GM18498 (cell line): ENCODE measurements at regions not wholly inside any gene's neighbourhood (a gene's known extent, or its start where the extent isn't known, plus 50 kb on each side); places are given as distances from the start of the nearest gene placed in this dataset.

Source experiments
- ATAC-seq: cut with Tn5 transposase; IDR thresholded peaks from one replicate; pipeline ENCODE4 v1.9.1; 2021; ENCODE audit warnings: mild to moderate bottlenecking, moderate library complexity; ENCODE audit not compliant: unreplicated experiment

DNA sequence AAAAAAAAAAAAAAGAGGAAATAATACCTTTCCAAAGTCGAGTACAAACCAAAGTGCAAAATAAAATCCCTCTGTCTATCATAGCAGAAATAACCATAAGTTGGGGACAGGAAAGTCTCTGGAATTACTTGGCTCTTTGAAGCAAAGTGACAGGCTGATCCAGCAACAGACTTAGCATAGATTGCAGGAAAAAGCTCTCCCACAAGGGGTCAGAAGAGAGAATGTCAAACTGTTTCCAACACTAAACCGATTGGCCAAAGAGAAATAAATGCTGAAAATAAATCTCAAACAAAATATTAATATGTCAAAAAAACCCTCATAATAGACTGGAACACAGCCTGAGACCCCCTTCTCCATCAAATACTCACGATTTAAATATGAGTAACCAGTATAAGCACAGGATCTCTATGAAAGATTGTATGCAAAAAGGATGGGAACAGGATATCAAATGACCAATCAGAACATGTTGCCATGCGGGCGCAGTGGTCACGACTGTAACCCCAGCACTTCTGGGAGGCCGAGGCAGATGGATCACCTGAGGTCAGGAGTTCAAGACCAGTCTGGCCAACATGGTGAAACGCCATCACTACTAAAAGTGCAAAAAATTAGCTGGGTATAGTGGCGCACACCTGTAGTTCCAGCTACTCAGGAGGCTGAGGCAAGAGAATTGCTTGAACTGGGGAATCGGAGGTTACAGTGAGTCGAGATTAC is 1000.7 kb upstream of the LRRN3 start:
- no peak for ATAC-seq

DNA sequence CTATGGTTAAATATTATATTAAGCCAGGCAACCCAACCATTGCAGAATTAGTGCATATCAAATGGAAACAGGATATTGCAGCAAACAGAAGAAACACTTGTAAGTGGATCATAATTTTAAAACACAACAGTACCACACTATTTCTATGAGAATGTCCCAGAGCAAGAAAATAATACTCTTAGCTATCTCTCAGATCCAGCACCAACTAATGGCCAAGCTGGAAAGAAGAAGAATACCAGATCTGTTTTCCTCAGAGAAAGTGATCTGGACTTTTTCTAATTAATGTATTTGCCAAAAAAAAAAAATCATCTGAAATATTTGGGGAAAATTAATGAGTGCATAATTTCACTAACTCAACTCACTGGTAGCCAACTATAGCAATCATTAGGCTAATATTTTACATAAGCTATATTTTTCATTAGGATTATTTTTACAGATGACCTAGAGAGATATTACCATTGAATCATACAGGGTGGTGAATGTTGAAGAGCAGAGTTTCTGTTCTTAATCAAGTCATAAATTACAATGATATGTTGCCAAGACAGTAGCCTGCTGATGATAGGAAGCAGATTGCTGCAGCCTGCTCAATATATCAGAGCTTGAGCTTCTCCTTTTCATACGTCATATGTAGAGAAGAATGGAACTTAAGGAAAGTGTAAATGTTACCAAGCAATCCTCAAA is 995.4 kb upstream of the LRRN3 start:
- ATAC-seq, result no peak

DNA sequence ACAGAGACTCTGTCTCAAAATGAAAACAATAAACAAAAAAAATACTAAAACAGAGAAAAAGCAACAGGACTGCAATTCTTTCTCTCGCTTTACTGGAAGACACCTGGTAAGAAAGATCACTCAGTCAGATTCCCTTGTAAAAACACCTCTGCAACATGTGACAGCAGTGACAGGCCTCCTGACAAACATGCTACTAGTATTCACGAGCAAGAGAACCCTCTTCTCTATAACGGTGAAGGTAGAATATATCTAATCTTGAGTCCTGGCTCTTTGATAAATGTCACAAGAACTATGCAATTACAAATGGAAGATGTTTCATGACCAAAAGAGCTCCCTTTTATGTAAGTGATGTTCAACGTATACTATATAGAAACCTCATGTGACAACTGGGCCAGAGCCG is 986.7 kb upstream of the LRRN3 start:
- ATAC-seq, result no peak

DNA sequence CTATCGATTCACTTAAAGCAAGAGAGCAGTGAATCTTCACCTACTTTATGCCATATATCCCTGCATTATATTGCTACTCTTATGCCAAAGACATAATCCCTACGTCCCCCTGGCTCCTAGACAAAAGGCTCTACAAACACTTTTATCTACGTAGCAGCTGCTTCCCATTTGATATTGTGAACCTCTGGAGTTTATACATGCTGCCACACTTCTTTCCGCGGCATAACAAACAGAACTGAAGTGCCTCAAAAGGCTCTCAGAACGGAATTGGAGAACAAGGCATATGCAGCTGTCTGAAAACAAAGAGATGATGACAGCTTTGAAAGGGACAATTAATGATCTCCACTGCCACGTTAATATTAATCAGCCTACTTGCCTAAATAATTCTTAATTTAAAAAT is 985.6 kb upstream of the LRRN3 start:
- ATAC-seq, result no peak

DNA sequence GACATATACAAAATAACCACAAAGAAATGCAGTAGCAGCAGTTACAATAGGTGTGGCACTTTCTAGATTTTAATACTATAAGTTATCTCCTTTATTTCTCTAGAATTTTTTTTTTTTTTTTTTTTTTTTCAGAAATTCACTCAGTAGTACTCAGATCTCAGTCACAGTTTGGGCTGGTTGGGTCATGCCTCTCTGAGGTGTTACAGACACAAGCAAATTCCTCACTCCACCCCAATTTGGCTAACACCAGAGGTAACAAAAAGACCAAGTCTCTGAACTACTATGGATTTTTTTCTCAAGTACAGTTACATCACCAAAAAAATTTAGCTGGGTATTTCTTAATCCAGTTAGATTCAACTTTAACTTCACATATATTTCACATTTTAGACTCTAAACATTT is 985.1 kb upstream of the LRRN3 start:
- no peak for ATAC-seq

DNA sequence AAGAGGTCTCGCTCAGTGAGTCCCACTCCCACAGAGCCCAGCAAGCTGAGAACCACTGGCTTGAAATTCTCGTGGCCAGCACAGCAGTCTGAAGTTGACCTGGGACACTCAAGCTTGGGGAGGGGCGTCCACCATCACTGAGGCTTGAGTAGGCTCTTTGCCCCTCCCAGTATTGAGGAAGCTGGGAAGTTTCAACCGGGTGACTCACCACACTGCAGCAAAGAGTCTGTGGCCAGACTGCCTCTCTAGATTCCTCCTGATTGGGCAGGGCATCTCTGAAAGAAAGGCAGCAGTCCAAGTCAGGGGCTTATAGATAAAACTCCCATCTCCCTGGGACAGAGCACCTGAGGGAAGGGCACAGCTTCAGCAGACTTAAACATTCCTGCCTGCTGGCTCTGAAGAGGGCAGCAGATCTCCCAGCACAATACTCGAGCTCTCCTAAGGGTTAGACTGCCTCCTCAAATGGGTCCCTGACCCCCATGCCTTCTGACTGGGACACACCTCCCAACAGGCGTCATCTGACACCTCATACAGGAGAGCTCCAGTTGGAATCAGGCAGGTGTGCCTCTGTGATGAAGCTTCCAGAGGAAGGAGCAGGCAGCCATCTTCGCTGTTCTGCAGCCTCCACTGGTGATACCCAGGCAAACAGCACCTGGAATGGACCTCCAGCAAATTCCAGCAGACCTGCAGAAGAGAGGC is 970.9 kb upstream of the LRRN3 start:
- no peak for ATAC-seq

DNA sequence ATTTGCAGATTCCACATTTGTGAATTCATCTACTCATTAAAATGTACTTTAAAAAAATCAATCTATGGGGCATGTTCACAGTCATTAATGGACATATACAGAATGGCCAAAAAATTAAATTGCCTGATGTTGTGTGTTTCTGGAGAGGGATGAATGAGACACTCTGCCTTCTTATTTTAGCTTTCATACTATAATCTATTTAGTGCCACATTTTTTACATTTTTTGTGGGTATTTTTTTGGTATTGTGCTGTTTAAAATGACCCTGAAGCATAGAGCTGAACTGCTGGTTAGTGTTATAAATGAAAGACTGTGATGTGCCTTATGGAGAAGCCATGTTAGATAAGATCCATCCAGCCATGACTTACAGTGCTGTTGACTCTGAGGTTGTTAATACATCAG is 961.8 kb upstream of the LRRN3 start:
- ATAC-seq, result no peak

DNA sequence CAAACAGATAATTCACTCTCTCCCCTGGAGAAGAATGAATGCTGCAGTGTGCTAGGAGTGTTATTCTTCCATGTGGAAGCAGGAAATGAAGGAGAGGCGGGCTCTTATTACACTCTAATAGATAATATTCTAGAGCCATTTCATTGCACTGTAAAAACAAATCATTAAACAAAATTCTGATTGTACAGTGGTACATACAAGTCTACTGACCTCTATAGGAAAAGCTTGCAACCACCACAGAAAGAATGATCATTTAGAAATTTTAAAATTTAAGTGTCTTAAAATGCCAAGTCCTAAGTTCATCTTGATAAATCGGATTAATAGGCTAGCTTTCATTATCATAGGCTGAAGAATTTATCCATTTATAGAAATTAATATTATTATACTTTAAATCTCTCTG is 960.3 kb upstream of the LRRN3 start:
- no peak for ATAC-seq

DNA sequence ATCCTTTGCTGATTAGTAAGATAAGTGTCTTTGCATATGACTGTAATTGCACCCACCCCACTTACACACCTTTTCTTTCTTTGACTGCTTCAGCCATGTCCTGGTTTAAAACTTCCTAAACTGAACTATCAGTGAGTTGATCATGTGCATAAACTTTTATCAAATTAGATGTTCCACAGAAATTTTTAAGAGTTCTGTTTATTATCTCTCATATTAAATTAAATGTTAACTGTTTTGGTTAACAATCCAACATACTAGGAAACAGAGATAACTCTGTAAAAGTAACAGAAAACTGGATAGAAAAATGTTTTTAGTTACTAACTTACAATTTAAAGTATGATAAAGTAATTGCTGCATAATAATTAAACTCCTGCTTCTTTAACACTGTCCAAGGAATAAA is 959.6 kb upstream of the LRRN3 start:
- no peak for ATAC-seq

DNA sequence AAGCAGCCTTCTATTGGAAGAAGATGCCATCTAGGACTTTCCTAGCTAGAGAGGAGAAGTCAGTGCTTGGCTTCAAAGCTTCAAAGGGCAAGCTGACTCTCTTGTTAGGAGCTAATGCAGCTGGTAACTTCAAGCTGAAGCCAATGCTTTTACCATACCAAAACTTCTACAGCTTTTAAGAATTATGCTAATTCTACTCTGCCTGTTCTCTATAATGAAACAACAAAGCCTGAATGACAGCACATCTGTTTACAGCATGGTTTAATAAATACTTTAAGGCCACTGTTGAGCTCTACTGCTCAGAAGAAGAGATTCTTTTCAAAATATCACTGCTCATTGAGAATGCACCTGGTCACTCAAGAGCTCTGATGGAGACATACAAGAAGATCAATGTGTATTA is 951.9 kb upstream of the LRRN3 start:
- no peak for ATAC-seq

DNA sequence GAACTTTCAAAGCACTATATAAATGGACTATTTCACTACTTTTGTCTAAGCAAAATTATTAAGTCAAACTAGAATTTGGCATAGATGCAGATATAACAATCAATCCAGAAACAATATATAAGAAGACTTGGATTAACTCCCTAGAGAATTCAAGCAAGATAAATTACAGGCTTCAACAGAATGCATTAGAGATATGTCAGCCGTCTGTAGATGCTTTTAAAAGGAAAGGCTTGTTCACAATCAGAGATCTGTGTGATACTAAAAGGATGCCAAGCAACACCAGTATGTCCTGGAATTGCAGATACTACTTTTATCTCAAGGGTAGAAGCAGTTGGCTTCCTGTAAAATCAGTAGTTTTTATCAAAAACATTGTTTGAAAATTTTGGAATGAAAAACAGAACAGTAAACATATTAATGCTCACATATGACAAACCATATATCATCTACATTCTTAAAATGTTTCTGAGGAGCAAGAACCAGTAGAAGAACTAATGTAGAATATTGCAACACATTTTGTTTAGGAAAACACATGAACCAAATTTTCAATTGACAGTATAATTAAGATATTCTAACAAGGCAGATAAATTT is 947.9 kb upstream of the LRRN3 start:
- ATAC-seq, result no peak

DNA sequence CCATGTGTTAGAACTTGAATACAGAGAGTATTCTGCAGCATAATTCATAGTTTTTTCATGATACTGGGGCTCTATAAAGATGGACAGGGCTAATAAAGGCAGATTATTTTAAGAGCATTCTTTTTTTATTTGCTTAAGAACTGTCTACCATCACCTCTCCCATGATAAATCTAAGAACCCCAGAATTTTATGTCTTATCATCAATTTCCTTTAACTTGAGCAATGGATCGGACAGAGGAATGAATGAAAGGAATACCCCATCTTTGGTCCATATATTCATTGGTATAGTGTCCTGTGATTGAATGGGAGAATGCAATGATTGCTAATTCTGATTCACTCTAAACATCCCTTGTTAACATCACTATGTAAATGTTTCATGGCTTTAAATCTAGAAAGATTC is 946.3 kb upstream of the LRRN3 start:
- no peak for ATAC-seq

DNA sequence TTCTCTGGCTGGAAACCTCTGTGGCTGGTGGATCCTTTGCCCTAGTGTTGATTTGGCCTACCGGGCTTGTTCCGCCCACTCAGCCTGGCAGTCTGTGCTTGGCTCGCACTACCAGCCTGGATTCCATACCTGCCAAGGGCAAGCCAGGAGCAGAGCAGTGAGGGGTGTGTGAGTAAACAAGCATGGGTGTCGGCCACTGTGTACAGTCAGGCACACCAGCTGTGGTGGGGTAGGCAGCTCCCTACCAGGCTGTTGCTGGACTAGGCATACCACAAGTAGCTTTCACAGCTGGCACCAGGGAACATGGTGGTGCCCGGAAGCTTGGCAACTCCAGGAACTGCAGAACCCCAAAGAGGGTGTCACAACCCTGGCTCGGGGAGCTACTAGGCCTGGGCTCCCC is 942.9 kb upstream of the LRRN3 start:
- no peak for ATAC-seq

DNA sequence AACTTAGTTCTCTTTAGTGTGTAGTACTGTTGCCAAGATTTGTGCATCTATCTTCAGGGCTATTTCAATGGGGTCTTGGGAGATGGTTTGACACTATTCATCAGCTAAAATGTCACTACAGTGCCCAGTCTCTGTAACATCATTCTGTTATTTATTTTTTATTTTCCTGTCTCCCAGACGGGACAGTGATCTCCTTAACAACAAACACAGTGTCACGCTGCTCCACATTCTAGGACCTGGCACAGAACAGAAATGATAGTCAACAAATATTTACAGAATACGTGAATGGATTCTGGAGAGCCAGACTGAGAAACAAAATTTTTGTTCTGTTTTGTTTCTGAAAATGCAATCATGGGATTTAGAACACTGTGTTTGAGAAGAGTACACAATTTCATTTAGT is 937.7 kb upstream of the LRRN3 start:
- no peak for ATAC-seq

DNA sequence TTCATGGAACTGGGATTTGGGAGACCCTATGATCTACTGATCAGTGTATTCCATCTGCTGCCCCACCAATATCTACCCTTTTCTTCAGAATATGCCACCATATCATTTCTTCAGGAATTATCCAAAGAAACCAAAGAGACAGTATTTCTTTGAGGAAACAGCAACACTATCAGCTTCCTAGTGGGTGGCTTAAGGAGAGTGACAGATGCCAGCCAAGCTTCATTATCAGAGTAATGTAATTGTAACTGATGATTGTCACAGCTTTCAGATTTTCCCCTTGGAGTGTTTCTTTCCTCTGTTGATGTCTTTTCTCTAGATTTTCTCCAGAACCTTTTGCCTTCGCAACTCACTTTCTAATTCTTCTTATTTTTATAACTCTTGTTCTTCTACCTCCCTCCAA is 934.4 kb upstream of the LRRN3 start:
- no peak for ATAC-seq

DNA sequence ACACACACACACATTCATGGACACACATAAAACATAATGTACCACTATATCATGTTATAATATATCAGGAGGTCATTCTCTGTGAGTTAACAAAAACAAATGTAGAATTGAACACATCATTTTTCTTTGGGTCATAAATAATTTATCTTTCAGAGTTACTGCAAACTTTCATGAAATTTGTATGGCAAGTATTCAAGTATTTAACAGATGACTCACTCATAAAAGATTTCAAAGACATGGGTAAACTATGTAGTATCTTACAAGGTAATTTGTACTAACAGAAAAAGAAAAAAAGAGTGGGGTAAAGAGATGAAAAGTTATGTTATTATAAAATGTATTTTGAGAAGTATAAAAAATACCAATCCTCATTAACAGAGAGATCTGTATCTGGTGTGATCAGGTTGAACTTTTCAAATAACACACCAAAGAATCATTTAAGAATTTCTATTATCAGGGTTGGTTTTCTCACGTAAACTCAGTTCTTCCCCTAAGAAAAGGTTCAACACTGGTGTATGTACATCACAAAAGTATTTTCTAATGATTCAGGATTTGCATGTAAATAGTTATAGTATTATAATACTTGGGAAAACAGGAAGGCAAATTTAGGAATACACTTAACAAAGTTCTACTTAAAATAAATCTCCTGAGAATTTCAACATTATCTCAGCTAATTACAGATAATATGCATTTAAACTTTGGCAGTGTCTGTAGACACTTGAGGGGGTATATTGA is 933.1 kb upstream of the LRRN3 start:
- ATAC-seq, result no peak

DNA sequence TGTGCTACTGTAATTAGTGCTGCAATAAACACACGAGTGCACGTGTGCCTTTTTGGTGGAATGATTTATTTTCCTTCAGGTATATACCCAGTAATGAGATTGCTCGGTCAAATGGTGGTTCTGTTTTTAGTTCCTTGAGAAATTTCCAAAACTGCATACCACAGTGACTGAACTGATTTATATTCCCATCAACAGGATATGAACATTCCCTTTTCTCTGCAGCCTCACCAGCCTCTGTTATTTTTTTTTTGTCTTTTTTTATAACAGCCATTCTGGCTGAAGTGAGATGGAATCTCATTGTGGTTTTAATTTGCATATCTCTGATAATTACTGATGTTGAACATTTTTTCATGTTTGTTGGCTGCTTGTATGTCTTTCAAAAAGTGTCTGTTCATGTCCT is 922.9 kb upstream of the LRRN3 start:
- ATAC-seq, result no peak

DNA sequence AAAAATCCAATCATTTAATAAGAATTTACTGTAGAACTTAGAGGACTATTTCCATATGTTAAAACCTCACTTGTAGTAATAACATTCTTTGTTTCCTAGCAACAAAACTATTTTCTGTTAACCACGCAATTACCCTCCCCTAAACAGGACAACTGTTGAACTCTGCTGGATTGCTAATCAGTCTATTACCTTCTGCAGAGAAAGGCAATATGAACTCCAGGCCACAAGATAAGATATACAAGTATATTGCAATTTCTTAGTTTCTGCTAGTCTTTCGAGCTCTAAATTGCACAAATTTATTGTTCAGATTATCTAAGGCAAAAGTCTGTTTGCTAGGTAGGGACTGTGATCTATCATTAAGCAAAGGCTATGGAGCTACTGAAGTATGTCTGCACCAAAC is 920.1 kb upstream of the LRRN3 start:
- no peak for ATAC-seq

DNA sequence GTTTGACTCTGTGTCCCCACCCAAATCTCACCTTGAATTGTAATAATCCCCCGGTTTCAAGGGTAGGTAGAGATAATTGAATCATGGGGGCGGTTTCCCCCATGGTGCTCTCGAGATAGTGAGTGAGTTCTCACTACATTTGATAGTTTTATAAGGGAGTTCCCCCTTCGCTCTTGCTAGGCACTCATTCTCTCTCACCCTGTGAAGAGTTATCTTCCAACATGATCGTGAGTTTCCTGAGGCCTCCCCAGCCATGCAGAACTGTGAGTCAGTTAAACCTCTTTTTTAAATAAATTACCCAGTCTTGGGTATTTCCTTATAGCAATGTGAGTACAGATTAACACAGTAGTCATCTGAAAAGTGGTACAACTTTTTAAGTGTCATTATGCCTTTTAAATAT is 913.5 kb upstream of the LRRN3 start:
- no peak for ATAC-seq

DNA sequence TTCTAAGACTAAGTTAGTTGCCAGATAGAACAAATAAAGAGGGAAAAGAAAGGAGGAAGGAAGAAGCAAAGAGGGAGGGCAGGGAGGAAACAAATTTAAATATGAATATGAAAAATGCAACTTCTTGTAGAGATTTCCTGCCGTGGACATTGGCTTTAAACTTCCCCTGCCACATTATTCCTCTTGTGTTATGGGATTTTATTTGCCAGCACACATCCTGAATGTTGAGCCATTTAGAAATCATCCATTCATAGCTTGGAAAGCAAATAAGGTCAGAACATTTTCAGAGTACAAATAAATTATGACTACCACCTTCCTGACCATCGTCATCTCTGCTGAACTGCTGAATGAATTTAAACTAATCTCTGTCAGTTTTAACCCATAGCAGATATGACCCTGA is 911.9 kb upstream of the LRRN3 start:
- ATAC-seq, result no peak

DNA sequence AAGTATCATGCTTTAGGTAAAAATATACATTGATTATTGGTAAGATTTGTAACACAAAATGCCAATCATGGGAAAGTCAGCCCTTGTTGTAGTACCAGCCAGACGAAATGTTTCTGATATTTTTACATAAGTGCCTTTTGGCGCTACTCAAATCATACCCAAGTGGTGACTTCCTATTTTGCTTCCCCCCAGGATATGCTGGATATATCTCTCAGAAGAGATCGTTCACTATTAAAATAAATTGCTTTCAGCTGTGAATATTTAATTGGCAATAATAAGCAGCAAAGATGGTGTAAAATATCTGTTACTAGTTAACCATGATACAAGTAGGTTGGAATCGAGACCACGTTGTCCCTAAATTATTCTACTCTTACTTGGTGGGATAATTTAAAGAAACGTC is 909.2 kb upstream of the LRRN3 start:
- ATAC-seq, result no peak
